HG02798 (cell line): ENCODE measurements at regions not wholly inside any gene's neighbourhood (a gene's known extent, or its start where the extent isn't known, plus 50 kb on each side); places are given as distances from the start of the nearest gene placed in this dataset.

Experiments
- ATAC-seq: cut with Tn5 transposase; IDR thresholded peaks from one replicate; pipeline ENCODE4 v1.9.1; 2021; ENCODE audit warnings: mild to moderate bottlenecking; ENCODE audit not compliant: unreplicated experiment, poor library complexity

- no peak for ATAC-seq
Measured at GRCh38 chr2:8101614-8102277, 580.1 kb upstream of the ID2 start.

GRCh38 chr2:8102470-8102869 lies 579.4 kb upstream of the ID2 start:
- no peak for ATAC-seq

GRCh38 chr2:8103085-8103708 lies 578.7 kb upstream of the ID2 start:
- no peak for ATAC-seq

- no peak for ATAC-seq
Measured at GRCh38 chr2:8107150-8107549, 574.7 kb upstream of the ID2 start.

- ATAC-seq = no peak
Measured at GRCh38 chr2:8107621-8108378, 574.1 kb upstream of the ID2 start.

- ATAC-seq = no peak
Measured at GRCh38 chr2:8110716-8111115, 571.1 kb upstream of the ID2 start.

- no peak for ATAC-seq
Measured at GRCh38 chr2:8111193-8111592, 570.7 kb upstream of the ID2 start.

GRCh38 chr2:8115456-8115855 lies 566.4 kb upstream of the ID2 start:
- ATAC-seq = no peak

- ATAC-seq = no peak
Measured at GRCh38 chr2:8115966-8116365, 565.9 kb upstream of the ID2 start.

GRCh38 chr2:8116661-8117060 lies 565.2 kb upstream of the ID2 start:
- ATAC-seq = peak; percentile 89

- ATAC-seq = no peak
Measured at GRCh38 chr2:8118940-8119781, 562.7 kb upstream of the ID2 start.

GRCh38 chr2:8119782-8120505 lies 561.9 kb upstream of the ID2 start:
- ATAC-seq = no peak

- no peak for ATAC-seq
Measured at GRCh38 chr2:8120506-8120860, 561.4 kb upstream of the ID2 start.

GRCh38 chr2:8121022-8121825 lies 560.6 kb upstream of the ID2 start:
- ATAC-seq = no peak

GRCh38 chr2:8121826-8122513 lies 559.9 kb upstream of the ID2 start:
- no peak for ATAC-seq

GRCh38 chr2:8122520-8122919 lies 559.3 kb upstream of the ID2 start:
- no peak for ATAC-seq

- ATAC-seq = no peak
Measured at GRCh38 chr2:8123464-8123863, 558.4 kb upstream of the ID2 start.

- ATAC-seq = no peak
Measured at GRCh38 chr2:8125741-8126711, 555.8 kb upstream of the ID2 start.
